GM18505 (cell line): ENCODE measurements at regions not wholly inside any gene's neighbourhood (a gene's known extent, or its start where the extent isn't known, plus 50 kb on each side); places are given as distances from the start of the nearest gene placed in this dataset.

Source experiments
- ATAC-seq: cut with Tn5 transposase; IDR thresholded peaks from one replicate; pipeline ENCODE4 v1.9.1; 2021; ENCODE audit not compliant: unreplicated experiment
- POLR2A ChIP-seq: IDR thresholded peaks from 4 replicates; pipeline ENCODE4 v1.6.1; 2011; ENCODE audit warnings: borderline replicate concordance; ENCODE audit not compliant: insufficient read depth, insufficient read length; ENCODE audit errors: extremely low read depth

- no peak for ATAC-seq
- no peak for TF ChIP-seq POLR2A
These were observed 129.2 kb downstream of the ZIC5 start for GRCh38 chr13:99842405-99842804.

DNA sequence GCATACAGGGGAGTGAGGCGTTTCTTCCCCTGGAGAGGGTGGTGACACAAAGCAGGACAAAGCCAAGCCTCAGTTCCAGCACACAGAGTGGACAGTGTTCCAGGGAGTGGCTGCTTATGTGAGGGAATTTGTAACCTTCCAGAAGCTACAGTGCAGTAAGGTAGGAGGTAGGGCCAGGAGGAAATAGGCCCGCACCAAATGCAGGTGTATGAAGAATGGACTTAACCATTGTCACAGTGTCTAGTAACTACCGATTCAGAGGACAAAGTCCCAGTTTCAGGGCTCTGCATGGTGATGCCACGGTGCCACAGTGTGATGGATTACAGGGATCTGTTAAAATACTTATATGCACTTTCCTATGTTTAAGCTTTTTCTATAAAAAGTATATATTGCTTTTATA lies 135.3 kb downstream of the ZIC5 start:
- no peak for ATAC-seq
- TF ChIP-seq POLR2A = no peak

DNA sequence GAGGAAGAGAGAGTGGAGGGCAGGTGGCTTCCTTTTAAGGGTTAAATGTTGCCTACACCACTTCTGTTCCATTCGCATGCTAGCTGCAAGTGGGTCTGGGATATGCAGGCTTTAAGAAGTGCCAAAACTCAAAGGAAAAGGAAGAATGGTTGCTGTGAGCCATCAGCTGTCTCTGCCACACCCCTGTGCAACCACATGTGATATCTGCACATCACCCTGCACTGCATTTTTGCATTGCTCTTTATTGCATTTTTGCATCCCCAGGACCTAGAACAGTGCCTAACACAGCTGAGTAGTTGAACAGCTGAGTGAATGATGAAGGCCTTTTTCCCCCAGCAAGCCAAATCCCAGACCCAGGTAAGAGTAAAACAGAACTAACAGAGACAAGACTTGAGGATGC lies 136.1 kb downstream of the ZIC5 start:
- ATAC-seq = no peak
- TF ChIP-seq POLR2A = no peak

- ATAC-seq = no peak
- TF ChIP-seq POLR2A = no peak
These were observed 137.3 kb downstream of the ZIC5 start for GRCh38 chr13:99834246-99834645.

GRCh38 chr13:99832347-99832746 lies 139.2 kb downstream of the ZIC5 start:
- no peak for TF ChIP-seq POLR2A
- ATAC-seq = no peak

GRCh38 chr13:99830931-99831330 lies 140.6 kb downstream of the ZIC5 start:
- ATAC-seq = no peak

DNA sequence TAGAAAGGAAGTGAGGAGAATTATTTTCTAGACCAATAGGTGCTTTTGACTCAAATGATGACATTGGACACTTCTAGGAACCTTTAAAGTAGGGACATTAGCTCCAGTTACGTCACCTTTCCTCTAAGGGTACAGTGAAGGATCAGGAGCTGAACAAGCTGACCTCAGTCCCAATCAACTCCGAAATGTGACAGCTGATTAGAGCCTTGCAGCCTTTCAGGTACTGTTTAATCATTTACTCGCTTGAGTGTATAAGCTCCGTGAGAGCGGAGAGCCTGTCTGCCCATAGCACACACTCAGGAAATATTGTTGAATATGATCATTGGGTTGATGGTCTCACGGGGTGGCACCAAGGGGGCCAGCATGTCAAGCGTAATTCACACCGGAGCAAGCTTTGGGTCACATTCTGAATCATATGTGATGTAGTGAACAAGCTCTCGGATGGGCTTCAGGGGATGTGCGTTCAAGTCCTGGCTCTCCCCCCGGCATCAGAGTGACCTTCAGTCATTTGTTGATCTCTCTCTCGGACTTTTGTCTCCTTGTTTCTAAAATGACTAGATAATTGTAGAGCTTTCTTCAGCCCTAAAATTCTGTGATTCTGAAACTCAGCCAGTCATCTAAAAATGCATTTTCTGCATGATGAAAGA lies 141.9 kb downstream of the ZIC5 start:
- ATAC-seq = no peak

More at GRCh38 chr13:99830931-99831330, 140.6 kb downstream of the ZIC5 start:
- TF ChIP-seq POLR2A = no peak

DNA sequence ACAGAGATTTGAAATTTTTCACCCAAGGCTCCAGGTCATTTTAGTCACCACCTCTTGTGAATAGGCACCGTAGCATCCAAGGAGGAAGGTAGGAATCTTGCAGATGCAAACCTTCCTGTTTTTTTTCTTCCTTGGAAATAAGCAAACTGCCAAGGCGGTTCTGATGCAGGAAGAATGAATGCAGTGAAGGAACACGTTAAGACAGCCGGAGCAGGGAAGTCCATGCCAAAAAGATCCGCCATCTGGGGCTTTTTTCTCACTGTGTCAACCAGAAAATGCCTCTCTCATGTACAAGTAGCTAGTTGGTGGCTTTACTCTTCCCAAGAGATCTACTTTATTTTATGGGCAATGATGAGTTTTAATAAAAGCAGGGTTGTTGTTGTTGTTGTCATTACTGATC lies 142.4 kb downstream of the ZIC5 start:
- no peak for TF ChIP-seq POLR2A
- ATAC-seq = no peak

More for the DNA sequence above, 141.9 kb downstream of the ZIC5 start:
- TF ChIP-seq POLR2A = no peak

GRCh38 chr13:99828735-99829134 lies 142.8 kb downstream of the ZIC5 start:
- ATAC-seq = no peak
- no peak for TF ChIP-seq POLR2A

- no peak for ATAC-seq
These were observed 143.4 kb downstream of the ZIC5 start for GRCh38 chr13:99828123-99828522.

DNA sequence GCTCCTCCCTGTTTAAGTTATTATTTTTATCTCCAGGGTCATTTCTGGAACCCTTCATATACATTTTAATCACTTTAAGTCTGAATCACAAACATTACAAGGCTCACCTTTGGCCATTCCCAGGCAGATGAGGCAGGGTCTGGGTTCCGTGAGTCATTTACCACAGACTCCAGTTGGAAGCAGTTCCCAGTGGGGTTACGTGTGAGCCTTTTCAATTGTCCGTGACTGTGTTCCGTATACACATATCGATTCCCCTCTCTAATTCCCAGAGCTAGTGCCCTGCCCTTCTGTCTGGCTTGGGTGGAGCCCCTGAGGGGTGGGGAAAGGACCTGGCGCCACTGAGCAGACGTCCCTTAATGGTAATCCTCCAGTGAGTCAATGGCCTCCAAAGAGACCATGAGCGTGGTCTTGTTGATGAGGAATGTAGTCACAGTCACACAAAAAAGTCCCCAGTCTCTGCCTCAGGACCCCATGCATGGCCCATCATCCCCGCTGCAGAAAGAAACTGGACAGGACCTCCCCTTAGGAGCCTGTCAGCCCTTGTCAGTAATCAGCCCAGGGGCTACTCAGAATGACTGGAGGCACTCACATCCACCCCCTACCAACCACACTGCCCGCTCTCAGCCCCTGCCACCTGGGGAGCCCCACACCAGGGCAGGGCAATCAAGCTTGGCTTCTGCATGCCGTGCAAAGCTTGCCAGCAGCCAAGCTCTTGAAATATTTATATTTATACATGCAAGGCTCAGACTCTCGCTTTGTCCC lies 144.4 kb downstream of the ZIC5 start:
- no peak for TF ChIP-seq POLR2A
- ATAC-seq = no peak

More at GRCh38 chr13:99828123-99828522, 143.4 kb downstream of the ZIC5 start:
- no peak for TF ChIP-seq POLR2A

GRCh38 chr13:99823961-99824360 lies 147.6 kb downstream of the ZIC5 start:
- ATAC-seq = no peak
- no peak for TF ChIP-seq POLR2A

DNA sequence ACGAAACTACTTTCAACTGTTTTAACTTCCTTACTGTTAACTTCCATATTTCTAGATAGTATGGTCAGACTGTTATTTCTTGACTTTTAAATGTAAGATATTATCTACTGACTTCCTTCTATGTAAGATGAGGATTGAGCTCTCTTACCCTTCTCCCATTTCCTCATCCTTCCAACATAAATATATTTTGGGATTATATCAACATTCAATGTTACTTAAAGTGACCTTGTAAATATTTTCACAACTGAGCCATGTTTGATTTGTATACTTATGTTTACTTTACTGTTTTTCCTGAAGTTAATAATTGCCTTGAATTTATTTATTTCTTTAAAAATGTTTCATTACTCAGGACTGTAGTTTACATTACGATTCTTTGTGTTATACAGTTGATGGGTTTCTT lies 148.7 kb downstream of the ZIC5 start:
- ATAC-seq = no peak
- no peak for TF ChIP-seq POLR2A

DNA sequence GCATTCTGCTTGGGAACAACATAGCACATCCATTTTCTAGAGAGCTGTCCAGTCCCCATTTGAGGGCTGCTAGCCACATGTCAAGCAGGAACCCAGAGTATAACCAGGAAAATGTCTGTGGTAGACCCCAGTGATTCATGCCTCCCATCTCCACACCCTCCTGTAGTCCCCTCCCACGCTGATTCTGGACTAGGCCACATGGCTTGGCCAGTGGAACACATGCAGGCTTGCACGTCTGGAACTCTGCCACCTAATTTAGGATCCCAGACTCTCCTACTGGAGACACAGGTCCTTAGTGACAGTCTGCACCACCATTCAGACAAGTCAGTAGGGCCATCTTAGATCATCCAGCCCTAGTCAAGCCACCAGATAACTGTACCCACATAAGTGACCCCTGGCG lies 149.8 kb downstream of the ZIC5 start:
- TF ChIP-seq POLR2A = no peak
- no peak for ATAC-seq
